H1 (cell line): ENCODE measurements at regions not wholly inside any gene's neighbourhood (a gene's known extent, or its start where the extent isn't known, plus 50 kb on each side); places are given as distances from the start of the nearest gene placed in this dataset.

Experiments used
- CTCF ChIA-PET: fragments of 300-600 bp; sonication (Branson Sonifier 250); formaldehyde crosslinking; loops from one replicate; lab custom pipeline; 2021; ENCODE audit not compliant: partially characterized antibody; lab: Charles Lee
- POLR2A ChIA-PET: fragments of 300-600 bp; sonication (Branson Sonifier 250); formaldehyde crosslinking; loops from one replicate; lab custom pipeline; 2021; ENCODE audit warnings: inconsistent platforms; ENCODE audit not compliant: partially characterized antibody; lab: Charles Lee
- DNase-seq, 2 experiments: peaks; one replicate each; pipeline versions ENCODE4 v3.0.0 to v3.0.0-alpha.2; 2010 to 2022; ENCODE audit warnings: low spot score in 2 of 2, low read depth in 1 of 2, mixed read lengths in 1 of 2
- FAIRE-seq: peaks from 2 replicates; lab custom pipeline; 2011; peaks lifted over from hg19 to GRCh38; lab: Jason Lieb, UNC
- H2AFZ ChIP-seq: 2 replicates; pipeline ENCODE4 v1.8.1; 2012; ENCODE audit warnings: low read length, inconsistent platforms
- H2AK5ac ChIP-seq: 2 replicates; pipeline ENCODE4 v1.6.1; 2013; ENCODE audit warnings: low read depth, low read length
- H2BK120ac ChIP-seq: replicated peaks from 2 replicates; pipeline ENCODE3; 2013; ENCODE audit warnings: low read depth, low read length, inconsistent platforms
- H2BK12ac ChIP-seq: 2 replicates; pipeline ENCODE4 v1.6.1; 2013; ENCODE audit warnings: low read depth, low read length
- H2BK15ac ChIP-seq: 2 replicates; pipeline ENCODE4 v1.6.1; 2013; ENCODE audit warnings: low read length
- H2BK20ac ChIP-seq: 2 replicates; pipeline ENCODE4 v1.6.1; 2013; ENCODE audit warnings: low read length
- H2BK5ac ChIP-seq: 2 replicates; pipeline ENCODE4 v1.6.1; 2013; ENCODE audit warnings: low read depth, low read length
- H3K14ac ChIP-seq: 2 replicates; pipeline ENCODE4 v1.6.1; 2013; ENCODE audit warnings: inconsistent platforms; ENCODE audit not compliant: insufficient read length
- H3K18ac ChIP-seq: 2 replicates; pipeline ENCODE4 v1.6.1; 2013; ENCODE audit warnings: low read length; ENCODE audit errors: extremely low read depth
- H3K23ac ChIP-seq: 2 replicates; pipeline ENCODE4 v1.6.1; 2013; ENCODE audit warnings: inconsistent platforms; ENCODE audit not compliant: insufficient read length
- H3K23me2 ChIP-seq: 2 replicates; pipeline ENCODE4 v1.6.1; 2013; ENCODE audit warnings: low read depth, low read length
- H3K27ac ChIP-seq: 2 replicates; pipeline ENCODE4 v1.6.1; 2011; ENCODE audit warnings: low read depth, low read length, inconsistent platforms
- H3K27me3 ChIP-seq, 4 experiments: replicated peaks in 1 of 4; 1 replicate in 1 of 4; 2 replicates in 3 of 4; pipeline versions ENCODE4 v1.6.1 to v1.8.1; 2011 to 2013; ENCODE audit warnings: low read length in 3 of 4, mild to moderate bottlenecking in 3 of 4, inconsistent platforms in 2 of 4, mixed read lengths in 2 of 4, moderate library complexity in 1 of 4; ENCODE audit not compliant: control insufficient read depth in 3 of 4, insufficient read depth in 3 of 4; ENCODE audit errors: extremely low read depth in 1 of 4
- H3K36me3 ChIP-seq, 4 experiments: 2 replicates each; pipeline versions ENCODE4 v1.6.1 to v1.8.1; 2011 to 2013; ENCODE audit warnings: mild to moderate bottlenecking in 4 of 4, low read length in 3 of 4, moderate library complexity in 2 of 4, control low read depth in 1 of 4, inconsistent platforms in 1 of 4; ENCODE audit not compliant: insufficient read depth in 4 of 4, control insufficient read depth in 2 of 4
- H3K4ac ChIP-seq: replicated peaks from 2 replicates; pipeline ENCODE3; 2013; ENCODE audit warnings: low read length, low read depth, mixed read lengths, inconsistent platforms; ENCODE audit not compliant: insufficient read length
- H3K4me1 ChIP-seq, 4 experiments: replicated peaks in 1 of 4; 1 replicate in 1 of 4; 2 replicates in 3 of 4; pipeline versions ENCODE4 v1.6.1 to v1.8.1; 2011 to 2013; ENCODE audit warnings: low read length in 3 of 4, inconsistent platforms in 2 of 4, mixed read lengths in 1 of 4; ENCODE audit not compliant: insufficient read depth in 4 of 4, control insufficient read depth in 3 of 4
- H3K4me2 ChIP-seq, 2 experiments: 2 replicates each; pipeline versions ENCODE4 v1.6.1 to v1.8.1; 2011 to 2013; ENCODE audit warnings: low read depth in 2 of 2, low read length in 2 of 2, control low read depth in 1 of 2, inconsistent platforms in 1 of 2, mild to moderate bottlenecking in 1 of 2; ENCODE audit not compliant: insufficient read depth in 1 of 2
- H3K4me3 ChIP-seq, 4 experiments: fragments of 200-600, 300-600 bp in 1 of 4; sonication (generic), shearing (Covaris generic), sonication (Bioruptor Twin) in 1 of 4; 2 replicates each; pipeline versions ENCODE4 v1.5.1 to v1.8.1; 2011 to 2016; ENCODE audit warnings: low read length in 4 of 4, low read depth in 3 of 4, control low read depth in 2 of 4, inconsistent platforms in 2 of 4, mild to moderate bottlenecking in 2 of 4, mixed read lengths in 1 of 4, moderate library complexity in 1 of 4; ENCODE audit not compliant: insufficient read depth in 2 of 4; ENCODE audit errors: extremely low read depth in 1 of 4
- H3K56ac ChIP-seq: replicated peaks from 2 replicates; pipeline ENCODE3; 2013; ENCODE audit warnings: low read depth, mild to moderate bottlenecking, mixed read lengths, low read length, inconsistent platforms; ENCODE audit not compliant: insufficient read length
- H3K79me1 ChIP-seq: 2 replicates; pipeline ENCODE4 v1.6.1; 2013; ENCODE audit warnings: low read depth, low read length, control low read depth
- H3K79me2 ChIP-seq, 2 experiments: 2 replicates each; pipeline versions ENCODE4 v1.6.1 to v1.8.1; 2012 to 2013; ENCODE audit warnings: low read length in 2 of 2, mild to moderate bottlenecking in 2 of 2, inconsistent platforms in 1 of 2; ENCODE audit not compliant: insufficient read depth in 2 of 2, control insufficient read depth in 1 of 2
- H3K9ac ChIP-seq, 4 experiments: replicated peaks in 1 of 4; 1 replicate in 1 of 4; 2 replicates in 3 of 4; pipeline versions ENCODE4 v1.6.1 to v1.8.1; 2011 to 2013; ENCODE audit warnings: low read depth in 3 of 4, low read length in 3 of 4, control low read depth in 2 of 4, mild to moderate bottlenecking in 2 of 4, moderate library complexity in 2 of 4, inconsistent platforms in 1 of 4; ENCODE audit errors: extremely low read depth in 1 of 4
- H3K9me3 ChIP-seq, 2 experiments: 2 replicates each; pipeline versions ENCODE4 v1.6.1 to v1.8.1; 2012 to 2013; ENCODE audit warnings: mild to moderate bottlenecking in 2 of 2, moderate library complexity in 2 of 2, control low read depth in 1 of 2, inconsistent platforms in 1 of 2, low read depth in 1 of 2, low read length in 1 of 2, mixed read lengths in 1 of 2; ENCODE audit not compliant: insufficient read depth in 2 of 2
- H4K20me1 ChIP-seq, 2 experiments: replicated peaks in 1 of 2; 2 replicates each; pipeline versions ENCODE3 to v1.8.1; 2011 to 2013; ENCODE audit warnings: inconsistent platforms in 2 of 2, low read length in 2 of 2, mild to moderate bottlenecking in 1 of 2; ENCODE audit not compliant: insufficient read depth in 2 of 2, control insufficient read depth in 1 of 2
- H4K5ac ChIP-seq: 2 replicates; pipeline ENCODE4 v1.6.1; 2013; ENCODE audit warnings: low read length, low read depth, mixed read lengths, inconsistent platforms; ENCODE audit not compliant: insufficient read length
- H4K8ac ChIP-seq: 2 replicates; pipeline ENCODE4 v1.8.0; 2013; ENCODE audit warnings: mild to moderate bottlenecking, moderate library complexity, low read length, inconsistent platforms; ENCODE audit not compliant: insufficient read depth; ENCODE audit errors: extremely low read depth
- H4K91ac ChIP-seq: replicated peaks from 2 replicates; pipeline ENCODE3; 2013; ENCODE audit warnings: low read length, mixed read lengths, inconsistent platforms; ENCODE audit not compliant: insufficient read length
- BCL11A ChIP-seq, 2 experiments: IDR thresholded peaks; one replicate each; pipeline ENCODE4 v1.6.1; 2011; ENCODE audit warnings: low read depth in 2 of 2, low read length in 2 of 2, mild to moderate bottlenecking in 2 of 2
- EP300 ChIP-seq, 2 experiments: IDR thresholded peaks; 1 replicate in 1 of 2; 2 replicates in 1 of 2; pipeline ENCODE4 v1.6.1; 2011 to 2012; ENCODE audit warnings: low read depth in 2 of 2, low read length in 2 of 2, mild to moderate bottlenecking in 2 of 2, borderline replicate concordance in 1 of 2, inconsistent platforms in 1 of 2, moderate library complexity in 1 of 2
- FOSL1 ChIP-seq: IDR thresholded peaks from 2 replicates; pipeline ENCODE4 v1.6.1; 2011; ENCODE audit warnings: mild to moderate bottlenecking, low read depth, low read length, moderate library complexity; ENCODE audit not compliant: insufficient read depth
- KDM1A ChIP-seq: fragments of 200-600, 300-600 bp; sonication (generic); IDR thresholded peaks from 2 replicates; pipeline ENCODE4 v1.7.1; 2016; ENCODE audit warnings: mild to moderate bottlenecking, low read length, borderline replicate concordance
- NRF1 ChIP-seq: IDR thresholded peaks from 2 replicates; pipeline ENCODE4 v1.6.1; 2011; ENCODE audit warnings: mild to moderate bottlenecking, low read depth, low read length, improper control_type of control experiment
- SIRT6 ChIP-seq: IDR thresholded peaks from one replicate; pipeline ENCODE4 v1.7.1; 2012; ENCODE audit warnings: low read length, inconsistent platforms
- SP4 ChIP-seq: IDR thresholded peaks from 2 replicates; pipeline ENCODE4 v1.6.1; 2012; ENCODE audit warnings: low read length, inconsistent platforms
- TAF1 ChIP-seq: IDR thresholded peaks from 2 replicates; pipeline ENCODE4 v1.6.1; 2011; ENCODE audit warnings: mild to moderate bottlenecking, low read depth, low read length
- TBP ChIP-seq: IDR thresholded peaks from 2 replicates; pipeline ENCODE4 v1.6.1; 2011; ENCODE audit warnings: low read depth, low read length, improper control_type of control experiment
- WGBS, 2 experiments: shearing (Covaris generic) in 1 of 2; methylation state at CpG; one replicate each; pipeline versions ENCODE4 v1.1.6 to v1.1.7; 2013 to 2015; ENCODE audit warnings: low lambda C conversion rate in 2 of 2, mixed read lengths in 2 of 2, inconsistent platforms in 1 of 2, low coverage in 1 of 2, missing lambda C conversion rate in 1 of 2; ENCODE audit not compliant: insufficient replicate concordance in 2 of 2, insufficient coverage in 1 of 2, insufficient read length in 1 of 2; ENCODE audit errors: extremely low coverage in 1 of 2, missing lambda C conversion rate in 1 of 2; 5-methylcytosine and 5-hydroxymethylcytosine counted together

DNA sequence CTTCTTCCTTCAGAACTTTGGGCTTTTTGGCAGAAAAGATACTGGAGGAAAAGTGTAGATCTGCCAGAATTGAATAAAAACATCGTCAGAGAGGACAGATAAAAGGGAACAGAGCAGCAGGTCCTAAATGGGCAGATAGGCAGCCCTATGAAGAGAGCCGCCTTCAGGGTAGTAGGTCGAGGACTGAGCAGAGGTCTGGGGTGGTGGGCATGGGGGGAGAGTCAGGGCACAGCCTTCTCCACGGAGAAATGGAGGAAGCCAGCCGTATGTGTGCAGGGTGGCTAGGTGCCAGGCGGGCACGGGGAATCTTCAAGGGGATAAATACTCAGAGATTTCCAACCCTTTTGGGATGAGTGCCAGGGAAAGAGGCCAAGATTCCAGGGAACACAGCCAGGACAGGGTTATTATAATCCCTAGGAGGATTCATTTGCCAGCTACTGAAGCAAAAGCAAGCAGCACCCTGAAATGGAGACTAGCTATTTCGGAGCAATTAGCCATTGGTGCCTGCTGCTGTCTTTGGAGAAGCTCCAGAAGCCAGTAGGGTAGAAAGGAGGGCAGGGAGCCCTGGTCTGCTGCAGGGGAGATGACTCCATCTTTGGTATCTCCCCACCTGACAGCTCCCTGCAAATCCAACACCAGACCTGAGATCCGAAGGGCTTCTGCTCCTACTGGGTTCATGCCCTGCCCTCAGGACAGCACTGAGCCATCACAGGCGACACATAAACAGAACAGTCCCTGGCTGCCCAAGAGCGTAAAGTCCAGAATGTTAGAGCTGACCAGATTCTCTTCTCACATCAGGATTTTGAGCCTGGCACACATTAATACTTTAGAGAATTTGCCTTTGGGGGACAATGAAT lies 174.5 kb upstream of the NTM start:
- no peak for FAIRE-seq
- H3K27ac ChIP-seq = no peak overlapping the region
- no peak for DNase-seq
- no peaks in the 10 kb centered on the region; a peak in 1 of 7 replicates for H3K4me1 ChIP-seq
- H3K79me1 ChIP-seq = no peaks in the 10 kb centered on the region
- H2AK5ac ChIP-seq = no peak overlapping the region
- H2BK20ac ChIP-seq = no peak overlapping the region
- H4K8ac ChIP-seq = no peak overlapping the region
- H3K9me3 ChIP-seq = no peaks in the 10 kb centered on the region
- no peak overlapping the region for H3K56ac ChIP-seq
- H4K5ac ChIP-seq = no peak overlapping the region
- H3K9ac ChIP-seq = no peak overlapping the region
- no peak overlapping the region for H3K4me2 ChIP-seq
- no peak overlapping the region for H2BK15ac ChIP-seq
- H3K23me2 ChIP-seq = no peaks in the 10 kb centered on the region
- CTCF ChIA-PET = interaction anchor here (1.0 to 1.7 kb wide), 5 partner anchors 12 to 102 kb away, joined by 3 to 6 read pairs (median 5); no protein-coding TSS in a partner anchor
- WGBS, 2 experiments = 73% methylated on average over 9 of the region's 11 CpGs; no CpG with 5 or more reads in 1 of the 2 experiments
- H3K14ac ChIP-seq = no peak overlapping the region
- H3K36me3 ChIP-seq = no peaks in the 10 kb centered on the region
- TF ChIP-seq TAF1 (no peak), NRF1 (no peak), BCL11A (IDR thresholded peaks at IDR 0.05; ENCODE audit: low read depth in 2 of 2, low read length in 2 of 2) (no peak), EP300 (IDR thresholded peaks at IDR 0.05; ENCODE audit: borderline replicate concordance in 1 of 2, low read depth in 2 of 2, low read length in 2 of 2) (no peak), SIRT6 (no peak), KDM1A (no peak), TBP (no peak), SP4 (no peak), FOSL1 (no peak)
- H2BK12ac ChIP-seq = no peak overlapping the region
- H3K23ac ChIP-seq = no peak overlapping the region
- no peaks in the 10 kb centered on the region for H3K79me2 ChIP-seq
- POLR2A ChIA-PET = interaction anchor here (1.2 kb wide), 1 partner anchor 22 kb away, joined by 3 read pairs; no protein-coding TSS in a partner anchor
- no peak overlapping the region for H2BK120ac ChIP-seq
- H3K4ac ChIP-seq = no peak overlapping the region
- peaks cover 0 to 2% (median 0%) of the 10 kb centered on the region in 4 experiments; a peak in 1 of 7 replicates for H3K27me3 ChIP-seq
- H4K91ac ChIP-seq = no peak overlapping the region
- H2BK5ac ChIP-seq = no peak overlapping the region
- H4K20me1 ChIP-seq = no peaks in the 10 kb centered on the region
- H3K4me3 ChIP-seq = no peak overlapping the region
- no peak overlapping the region for H3K18ac ChIP-seq
- H2AFZ ChIP-seq = no peak overlapping the region
